AML-193 (cell line): ENCODE measurements at regions not wholly inside any gene's neighbourhood (a gene's known extent, or its start where the extent isn't known, plus 50 kb on each side); places are given as distances from the start of the nearest gene placed in this dataset.
"Not testable (repeated sequence)": the region's sequence is repeated elsewhere in the genome, so short reads cannot be mapped to it uniquely, and the experiment has no call there.

Experiments used
- DNase-seq, 2 experiments: peaks; one replicate each; lab custom pipeline; 2025; lab: John Stamatoyannopoulos, UW

DNA sequence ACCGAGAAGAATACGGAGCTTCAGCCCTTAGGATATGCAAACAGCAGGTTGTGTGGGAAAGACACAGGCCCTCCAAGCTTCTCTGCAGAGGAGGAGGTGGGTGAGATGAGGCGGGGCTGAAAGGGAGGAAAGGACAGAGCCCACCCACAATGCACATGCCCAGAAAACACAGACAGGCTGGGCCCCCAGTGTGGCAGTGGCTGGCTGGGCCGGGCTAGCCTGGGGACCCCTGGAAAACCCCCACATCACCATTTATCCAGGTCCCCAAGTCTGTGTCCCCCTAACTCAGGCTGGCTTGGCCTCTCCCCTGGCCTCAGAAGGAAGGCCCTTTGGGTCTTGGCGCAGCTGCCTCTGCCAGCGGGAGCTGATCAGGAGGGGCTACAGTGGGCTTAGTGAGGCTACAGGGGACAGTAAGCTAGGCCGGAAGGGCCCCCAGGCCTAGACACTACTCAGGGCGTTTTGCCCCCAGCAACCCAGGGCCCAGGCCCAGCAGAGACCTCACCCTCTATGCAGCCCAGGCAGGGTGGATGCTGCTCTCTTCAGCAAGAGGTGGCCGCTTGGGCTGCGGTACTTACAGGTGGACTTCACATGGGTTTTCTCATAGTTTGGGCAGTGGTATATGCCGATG lies 119.5 kb downstream of the TUBA3C start:
- no peak for DNase-seq

DNA sequence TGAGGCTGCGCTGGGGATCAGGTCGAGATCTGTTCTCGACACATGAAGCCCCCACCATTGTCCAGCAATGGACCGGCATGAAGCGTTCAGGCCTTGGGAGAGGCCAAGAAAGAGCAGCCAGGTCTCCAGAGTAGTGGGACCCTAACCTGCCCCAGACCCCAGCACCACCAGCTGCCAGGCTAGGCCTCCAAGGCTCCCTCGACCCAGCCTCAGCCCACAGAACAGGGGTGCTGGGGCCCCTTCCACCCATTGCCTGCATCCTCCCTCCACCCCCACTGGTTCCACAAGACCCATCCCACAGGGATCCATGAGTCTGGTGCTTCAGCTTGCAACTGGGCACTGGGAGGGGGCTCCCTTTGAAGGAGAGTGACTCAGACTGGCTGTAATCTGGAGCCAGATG lies 120.3 kb downstream of the TUBA3C start:
- DNase-seq, result no peak

DNA sequence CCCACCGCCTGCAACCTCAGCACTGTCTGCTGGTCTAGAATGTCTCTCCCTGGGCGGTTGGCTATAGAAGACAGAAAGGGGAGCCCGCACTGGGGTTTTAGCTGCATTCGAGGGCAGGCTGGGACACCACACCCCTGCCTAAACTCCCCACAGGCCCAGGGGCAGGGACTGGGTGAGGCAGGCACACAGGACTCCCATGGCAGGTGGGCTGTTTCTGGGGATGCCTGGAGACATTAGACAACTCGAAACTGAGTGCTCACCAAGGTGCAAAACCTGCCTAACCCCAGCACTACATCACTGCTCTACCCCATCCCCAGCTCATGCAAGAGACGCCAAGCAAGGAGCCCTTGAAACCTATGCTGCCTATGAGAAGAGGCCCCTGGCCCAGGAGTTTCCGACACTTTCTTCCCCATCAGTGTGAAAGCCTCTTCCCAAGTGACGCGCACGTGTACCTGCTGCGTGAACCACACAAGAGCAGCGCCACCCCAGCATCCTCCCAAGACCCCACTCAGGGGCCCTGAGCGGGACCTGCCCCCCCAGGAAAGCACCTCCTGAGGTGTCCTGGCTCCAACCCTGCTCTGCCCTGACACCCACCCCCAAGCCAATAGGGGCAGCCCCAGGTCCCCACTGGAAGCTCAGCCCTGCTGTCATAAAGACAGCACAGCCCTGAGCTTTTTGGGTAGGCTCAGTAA lies 121.2 kb downstream of the TUBA3C start:
- DNase-seq, result no peak

DNA sequence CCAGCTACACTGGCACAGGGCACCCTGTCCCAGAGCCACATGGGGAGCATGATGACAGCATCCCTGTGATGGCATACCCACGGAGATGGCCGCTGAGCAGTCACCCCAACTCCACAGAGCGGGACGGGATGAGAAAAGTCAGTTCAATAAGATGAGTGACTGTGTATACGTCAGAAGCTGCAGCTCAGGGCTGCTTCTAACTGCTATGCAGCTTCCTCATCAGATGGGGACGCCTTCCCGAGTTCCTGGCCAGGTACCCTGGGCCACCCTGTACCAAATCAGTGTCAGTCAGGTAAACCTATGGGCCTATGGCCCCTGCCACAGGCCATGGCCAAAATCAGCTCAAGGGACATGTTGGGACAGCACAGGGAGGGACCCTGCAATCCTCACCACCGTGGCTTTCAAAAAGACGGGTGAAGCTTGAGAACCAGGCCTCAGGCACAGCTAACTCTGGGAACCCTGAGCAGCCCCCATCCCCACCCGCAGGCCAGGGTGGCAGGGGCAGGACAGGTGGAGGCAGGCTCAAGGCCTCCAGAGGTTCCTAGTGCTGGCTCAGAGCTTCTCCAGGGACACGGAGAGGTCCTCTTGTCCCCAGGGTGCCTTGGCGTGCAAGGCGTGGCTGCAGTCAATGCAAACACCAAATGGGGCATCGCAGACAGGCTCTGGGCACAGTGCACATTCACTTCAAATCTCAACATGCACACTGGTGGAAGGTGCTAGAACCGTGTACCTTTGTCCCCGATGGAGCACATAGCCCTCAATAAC lies 122.4 kb downstream of the TUBA3C start:
- no peak for DNase-seq

DNA sequence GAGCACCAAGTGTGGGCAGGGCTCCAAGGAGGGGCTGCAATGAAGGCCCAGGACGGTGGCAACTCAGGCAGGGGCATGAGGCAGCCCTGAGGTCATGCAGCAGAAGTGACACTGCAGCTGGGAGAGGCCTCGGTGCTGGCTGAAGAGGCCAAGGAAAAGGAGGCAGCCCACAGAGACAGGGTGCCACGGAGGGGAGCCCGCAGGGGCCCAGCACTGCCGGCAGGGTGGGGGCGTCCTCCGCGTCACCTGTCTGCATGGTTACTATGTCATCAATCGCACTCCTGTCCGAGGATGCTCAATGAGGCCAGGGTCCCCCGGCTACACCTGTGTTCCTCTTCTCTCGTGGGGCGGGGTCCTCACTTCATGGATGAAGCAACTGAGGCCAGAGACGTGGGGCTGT lies 123.1 kb downstream of the TUBA3C start:
- no peak for DNase-seq

DNA sequence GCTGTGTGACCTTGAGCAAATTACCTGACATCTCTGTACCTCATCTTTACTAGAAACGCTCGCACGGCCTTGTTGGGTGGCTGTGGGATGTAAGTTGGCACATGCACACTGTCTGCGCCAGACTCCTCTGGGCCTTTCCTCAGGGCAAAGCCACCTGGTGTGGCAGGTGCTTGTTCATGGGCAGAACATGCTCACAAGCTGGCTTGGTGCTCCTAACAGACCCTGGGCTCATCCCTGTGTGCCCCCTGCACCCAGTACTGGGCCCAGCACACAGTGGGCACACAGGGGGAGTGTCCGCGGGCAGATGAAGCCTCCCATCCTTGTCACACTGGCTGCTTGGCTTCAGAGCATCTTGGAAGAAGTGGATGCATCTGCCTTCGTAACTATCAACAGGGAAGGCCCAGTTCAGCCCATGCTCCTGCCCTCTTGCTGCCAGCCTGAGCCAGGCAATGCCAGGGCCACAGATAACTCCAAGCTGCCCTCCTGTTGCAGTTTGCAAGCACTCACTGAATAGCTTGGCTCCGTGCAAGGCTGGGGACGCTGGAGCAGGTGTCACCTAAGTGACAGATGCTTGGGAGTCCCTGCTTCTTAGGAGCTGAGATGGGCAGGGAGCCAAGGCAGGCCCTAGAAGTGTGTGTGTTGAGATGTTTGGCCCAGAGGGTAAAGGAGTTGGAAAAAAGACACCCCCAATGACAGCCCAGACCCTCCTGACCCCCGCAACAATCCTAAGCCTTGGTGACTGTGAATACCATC lies 123.9 kb downstream of the TUBA3C start:
- no peak for DNase-seq

DNA sequence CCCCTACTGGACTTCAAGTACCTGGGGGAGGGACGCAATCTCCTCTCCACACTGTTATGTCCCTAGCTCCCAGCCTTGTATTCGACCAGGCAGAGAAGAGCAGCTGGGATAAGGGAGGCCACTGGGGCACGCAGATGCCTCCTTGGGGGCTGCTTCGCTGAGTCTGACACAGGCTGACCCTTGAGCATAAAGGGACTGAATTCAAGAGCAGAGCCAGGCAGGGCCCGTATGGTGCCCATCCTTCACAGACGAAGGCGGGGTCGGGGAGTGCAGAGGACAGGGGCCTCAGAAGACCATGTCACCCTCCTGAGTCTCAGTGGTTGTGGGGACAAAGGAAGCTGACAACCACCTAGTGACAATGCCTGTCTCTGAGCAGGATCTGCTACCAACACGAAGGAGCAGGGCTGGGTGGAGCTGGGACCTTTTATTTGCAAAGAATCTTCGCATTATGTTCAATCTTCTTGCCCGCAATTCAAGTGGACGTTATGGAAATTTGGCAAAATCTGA lies 124.6 kb downstream of the TUBA3C start:
- no peak for DNase-seq

DNA sequence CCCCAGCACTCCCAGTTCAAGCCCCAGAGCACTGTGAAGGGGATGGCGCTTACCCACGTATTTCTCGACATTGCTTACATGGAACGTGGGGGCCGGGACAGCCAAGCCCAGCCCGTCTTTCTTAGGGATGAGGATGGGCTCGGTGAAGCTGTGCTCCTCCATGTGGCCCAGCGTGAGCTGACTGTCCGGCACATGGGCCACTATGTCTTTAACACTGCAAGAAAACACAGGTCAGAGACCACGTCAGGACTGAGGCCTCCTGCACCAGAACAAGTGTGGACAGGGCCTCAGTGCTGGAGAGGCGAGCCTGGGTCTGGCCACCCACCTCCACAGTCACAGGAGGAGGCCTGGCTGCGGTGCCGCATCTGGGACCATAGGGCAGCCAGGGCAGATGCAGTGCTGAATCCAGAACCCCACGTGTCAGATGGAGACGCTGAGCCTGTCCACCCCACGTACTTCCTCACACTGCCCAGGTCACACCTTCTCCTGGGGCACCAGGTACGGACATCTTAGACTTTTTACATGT lies 125.2 kb downstream of the TUBA3C start:
- DNase-seq, result no peak

DNA sequence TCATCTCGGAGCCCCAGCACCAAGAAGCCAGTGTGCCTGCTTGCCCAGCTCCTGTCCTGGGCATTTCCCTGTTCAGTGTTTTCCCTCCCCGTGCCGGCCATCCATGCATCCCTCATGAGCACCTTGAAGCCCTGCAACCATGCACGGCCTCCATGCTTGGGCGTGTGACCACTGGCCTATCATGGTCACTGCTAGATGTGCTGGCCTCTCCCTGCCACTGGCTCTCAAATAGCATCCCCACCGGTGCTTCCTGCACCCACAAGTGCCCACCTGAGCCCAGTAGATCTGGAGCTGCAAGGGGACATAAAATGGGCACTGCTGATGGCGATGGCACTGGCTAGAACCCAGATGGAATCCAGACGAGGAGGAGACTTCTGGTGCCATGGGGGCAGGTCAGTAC lies 126.0 kb downstream of the TUBA3C start:
- no peak for DNase-seq

DNA sequence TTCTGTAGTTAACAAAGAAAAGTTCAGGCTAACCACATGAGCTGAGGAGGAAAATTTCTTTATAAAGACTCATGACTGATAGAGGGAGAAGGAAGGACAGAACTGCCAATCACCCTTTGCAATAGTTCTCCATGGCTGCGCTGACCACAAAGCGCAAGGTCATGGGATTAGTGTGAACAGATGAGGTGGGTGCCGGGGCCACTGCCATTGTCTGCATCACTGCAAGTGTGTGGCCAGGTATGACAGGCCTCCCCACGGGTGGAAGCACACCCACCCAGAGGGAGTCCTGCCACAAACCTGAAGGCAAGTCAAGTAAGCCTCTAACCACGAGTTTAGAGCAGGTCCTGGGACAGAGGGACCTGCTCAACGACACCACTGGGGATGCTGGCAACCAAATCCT lies 128.1 kb downstream of the TUBA3C start:
- DNase-seq, result no peak

DNA sequence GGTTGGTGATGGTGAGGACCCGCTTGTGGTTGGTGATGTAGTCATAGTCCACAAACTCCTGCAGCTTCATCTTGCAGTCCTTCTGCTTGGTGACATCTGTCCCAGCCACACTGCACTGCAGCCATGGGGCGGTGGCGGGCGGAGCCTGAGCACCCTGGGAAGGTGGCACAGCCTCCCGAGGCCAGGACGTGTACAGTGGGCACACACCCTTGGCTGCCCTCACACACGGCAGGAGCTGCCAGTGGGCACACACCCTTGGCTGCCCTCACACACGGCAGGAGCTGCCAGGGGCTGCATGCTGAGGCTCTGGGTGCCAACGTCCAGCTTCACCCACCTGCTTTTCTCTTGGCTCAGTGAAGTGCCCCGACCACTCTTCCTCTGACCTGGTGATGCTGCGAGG lies 128.7 kb downstream of the TUBA3C start:
- no peak for DNase-seq

DNA sequence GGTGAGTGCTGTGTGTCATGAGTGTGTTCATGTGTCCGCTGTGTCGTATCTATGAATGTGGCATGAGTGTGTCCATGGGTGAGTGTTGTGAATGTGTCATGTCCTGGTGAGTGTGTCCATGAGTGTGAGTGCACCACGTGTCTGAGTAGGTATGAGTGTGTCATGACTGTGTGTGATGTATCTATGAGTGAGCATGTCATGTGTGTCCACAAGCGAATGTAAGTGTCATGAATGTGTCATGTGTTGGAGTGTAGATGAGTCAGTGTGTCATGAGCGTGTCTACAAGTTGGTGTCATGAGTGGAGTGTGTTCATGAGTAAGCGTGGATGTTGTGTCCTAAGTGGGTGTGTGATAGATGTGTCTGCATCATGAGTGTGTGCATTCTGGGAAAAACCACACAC lies 129.4 kb downstream of the TUBA3C start:
- no peak for DNase-seq

DNA sequence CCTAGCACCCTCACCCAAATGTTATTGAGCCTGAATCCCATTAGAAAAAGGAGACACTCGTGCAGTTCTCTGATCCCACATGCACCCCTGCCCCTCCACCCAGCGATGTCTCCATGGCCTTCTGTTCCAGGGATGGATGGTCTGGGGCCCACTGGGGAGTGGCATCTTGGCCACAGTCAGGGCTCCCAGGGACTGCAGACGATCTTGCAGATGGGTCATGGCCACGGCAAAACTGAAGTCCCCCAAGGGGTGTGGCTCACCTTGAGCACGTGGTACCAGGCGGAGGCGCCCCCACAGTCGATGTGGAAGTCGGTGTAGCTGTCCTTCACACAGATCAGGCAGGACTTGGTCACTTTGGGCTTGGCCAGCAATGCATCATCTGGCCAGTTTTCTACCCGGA lies 130.7 kb downstream of the TUBA3C start:
- no peak for DNase-seq

DNA sequence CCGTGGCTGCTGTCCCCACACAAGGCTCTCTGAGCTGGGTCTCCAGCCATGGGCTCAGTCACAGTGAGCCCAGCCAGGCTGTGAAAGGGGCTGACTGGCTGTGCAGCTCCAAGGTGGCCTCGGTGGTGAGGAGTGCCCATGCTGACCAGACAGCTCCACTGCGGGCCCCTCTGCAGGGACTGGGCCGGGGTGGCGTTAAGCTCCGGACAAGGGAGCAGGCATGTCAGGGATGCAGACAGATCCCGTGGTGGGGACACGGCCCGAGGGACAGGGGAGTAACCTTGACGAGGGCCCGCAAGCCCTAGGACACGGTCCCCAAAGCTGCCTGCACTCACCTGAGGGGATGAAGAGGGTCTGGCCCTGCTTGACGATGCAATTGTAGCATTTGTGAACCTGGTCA lies 132.0 kb downstream of the TUBA3C start:
- DNase-seq, result not testable (repeated sequence)

DNA sequence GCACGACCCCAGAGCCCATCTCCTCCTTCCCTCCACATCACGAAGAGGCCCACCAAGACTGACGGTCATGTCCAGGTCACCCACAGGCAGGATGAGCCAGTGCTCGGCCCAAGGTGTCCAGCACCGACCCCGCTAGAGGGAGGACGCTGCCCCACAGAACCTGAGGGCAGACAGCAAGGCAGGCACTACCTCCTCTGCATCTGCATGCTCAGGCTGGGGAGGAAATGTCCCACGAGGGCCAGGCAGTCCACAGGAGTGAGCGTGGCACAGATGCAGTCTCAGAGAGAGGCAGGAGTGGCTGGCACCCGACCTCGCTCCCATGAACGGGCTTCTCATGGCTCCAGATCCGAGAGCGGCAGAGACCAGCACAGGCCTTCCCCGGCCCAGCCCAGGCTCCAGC lies 133.2 kb downstream of the TUBA3C start:
- no peak for DNase-seq

DNA sequence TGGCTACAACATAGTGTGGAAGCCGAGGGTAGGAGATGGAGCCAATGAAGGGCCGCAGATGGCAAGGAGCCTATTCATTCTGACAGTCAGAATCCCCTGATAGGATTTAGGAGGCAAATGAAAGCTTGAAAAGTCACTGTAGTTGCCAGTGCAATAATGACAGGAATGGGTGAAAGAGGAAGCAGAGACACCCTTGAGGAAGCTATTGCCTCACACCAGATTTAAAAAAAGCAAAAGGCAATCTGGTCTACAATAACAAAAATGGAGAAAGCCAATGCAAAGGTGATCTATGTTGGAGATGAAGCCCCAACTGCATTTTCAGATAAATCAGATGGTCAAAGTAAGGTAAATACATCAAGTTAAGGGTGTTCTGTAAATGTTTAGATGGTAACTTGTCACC lies 158.5 kb downstream of the TUBA3C start:
- DNase-seq, result peak in 1 of 2 experiments; percentile 1

DNA sequence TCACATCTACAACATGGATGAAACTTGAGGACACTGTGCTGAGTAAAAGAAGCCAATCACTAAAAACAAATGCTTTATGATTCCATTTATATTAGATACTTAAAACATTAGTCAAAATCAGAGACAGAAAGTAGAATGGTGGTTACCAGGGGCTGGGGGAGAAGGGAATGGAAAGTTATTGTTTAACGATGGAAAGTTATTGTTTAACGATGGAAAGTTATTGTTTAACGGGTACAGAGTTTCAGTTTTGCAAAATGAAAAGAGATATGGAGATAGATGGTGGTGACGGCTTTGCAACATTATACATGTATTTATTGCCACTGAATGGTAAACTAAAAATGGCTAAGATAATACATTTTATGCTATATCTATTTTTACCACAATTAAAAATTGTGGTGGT lies 160.6 kb downstream of the TUBA3C start:
- no peak for DNase-seq

DNA sequence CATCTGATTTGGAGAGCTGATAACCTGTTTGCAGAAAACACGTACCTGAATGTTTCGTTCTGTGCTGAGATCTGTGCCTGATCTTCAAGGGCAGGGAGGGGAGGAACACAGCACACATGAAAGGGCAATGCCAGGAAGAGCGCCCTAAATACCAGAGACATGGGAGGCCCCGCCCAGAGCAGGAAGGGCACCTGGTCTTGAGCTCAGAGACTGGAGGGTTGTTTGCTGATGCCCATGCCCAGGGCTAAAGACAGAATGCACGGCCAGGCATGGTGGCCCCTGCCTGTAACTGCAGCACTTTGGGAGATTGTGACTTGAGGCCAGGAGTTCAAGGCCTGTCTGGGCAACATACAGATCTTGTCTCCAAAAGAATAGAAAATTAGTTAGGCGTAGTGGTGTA lies 183.2 kb downstream of the TUBA3C start:
- no peak for DNase-seq

DNA sequence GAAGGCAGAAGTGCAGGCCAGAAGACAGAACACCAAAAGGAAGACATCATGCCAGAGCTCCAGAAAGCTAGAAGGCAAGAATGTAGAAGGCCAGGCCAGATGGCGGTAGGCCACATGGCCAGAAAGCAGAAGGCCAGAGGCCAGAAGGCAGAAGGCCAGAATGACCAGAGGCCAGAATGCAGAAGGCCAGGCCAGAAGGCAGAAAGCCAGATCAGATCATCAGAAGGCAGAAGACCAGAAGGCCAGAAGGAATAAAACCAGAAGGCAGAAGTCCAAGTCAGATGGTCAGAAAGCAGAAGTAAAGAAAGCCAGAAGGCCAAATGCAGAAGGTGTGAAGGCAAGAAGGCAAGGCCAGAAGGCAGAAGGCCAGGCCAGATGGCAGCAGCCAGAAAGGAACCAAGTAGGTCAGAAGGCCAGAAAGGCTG lies 185.0 kb downstream of the TUBA3C start:
- no peak for DNase-seq

DNA sequence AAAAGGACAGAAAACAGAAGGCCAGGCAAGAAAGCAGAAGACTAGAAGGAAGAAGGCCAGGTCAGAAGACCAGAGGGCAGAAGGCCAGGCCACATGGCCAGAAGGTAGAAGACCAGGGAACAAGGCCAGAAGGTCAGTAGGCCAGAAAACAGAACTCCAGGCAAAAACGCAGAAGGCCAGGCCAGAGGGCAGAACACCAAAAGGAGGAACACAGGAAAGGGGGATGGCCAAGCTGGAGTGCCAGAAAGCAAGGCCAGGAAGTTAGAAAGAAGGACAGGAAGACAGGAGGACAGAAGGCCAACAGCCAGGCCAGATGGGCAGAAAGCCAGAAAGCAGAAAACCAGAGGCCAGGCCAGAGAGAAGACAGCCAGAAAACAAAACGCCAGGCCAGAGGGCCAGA lies 185.4 kb downstream of the TUBA3C start:
- DNase-seq, result no peak

DNA sequence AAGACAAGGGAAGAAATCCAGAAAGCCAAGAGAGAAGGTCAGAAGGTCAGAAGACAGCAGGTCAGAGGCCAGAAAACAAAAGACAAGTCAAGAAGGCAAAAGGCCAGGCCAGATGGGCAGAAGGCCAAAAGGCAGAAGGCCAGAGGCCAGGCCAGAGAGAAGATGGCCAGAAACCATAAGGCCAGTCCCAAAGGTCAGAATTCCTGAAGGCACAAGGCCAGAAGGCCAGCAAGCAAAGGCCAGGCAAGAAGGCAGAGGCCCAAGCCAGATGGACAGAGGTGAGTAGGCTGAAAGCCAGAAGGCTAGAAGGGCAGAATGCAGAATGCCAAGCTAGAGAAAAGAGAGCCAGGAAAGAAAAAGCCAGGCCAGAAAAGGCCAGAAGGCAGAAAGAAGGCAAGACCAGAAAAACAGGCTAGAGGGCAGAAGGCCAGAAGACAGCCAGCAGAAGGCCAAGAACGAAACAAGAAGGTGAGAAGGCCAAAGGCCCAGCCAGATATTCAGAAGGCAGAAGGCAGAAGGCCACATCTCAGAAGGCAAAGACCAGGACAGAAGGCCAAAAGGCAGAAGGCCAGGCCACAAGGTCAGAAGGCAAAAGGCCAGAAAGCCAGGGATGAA lies 186.3 kb downstream of the TUBA3C start:
- no peak for DNase-seq
